ENCODE measurements at regions not wholly inside any gene's neighbourhood (a gene's known extent, or its start where the extent isn't known, plus 50 kb on each side); places are given as distances from the start of the nearest gene placed in this dataset.

DNA sequence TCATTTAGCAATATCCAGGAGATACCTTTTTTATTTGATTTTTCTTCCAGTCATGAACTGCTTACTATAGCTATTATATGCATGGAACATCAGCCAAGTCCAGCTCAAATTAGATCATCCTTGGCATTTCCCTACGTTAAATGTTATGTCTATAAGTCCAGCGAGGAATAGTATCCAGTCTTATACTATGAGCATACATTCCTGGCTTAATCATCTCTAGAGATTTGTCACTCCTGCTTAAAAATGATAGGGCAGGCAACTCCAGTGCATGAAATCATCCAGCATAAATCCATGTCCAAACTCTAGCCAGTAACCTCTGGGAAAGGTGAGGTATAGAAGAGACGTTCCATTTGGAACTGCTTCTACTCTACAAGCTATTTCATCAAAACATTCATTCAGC lies 126.7 kb upstream of the VCX2 start:
- no peak for TF ChIP-seq CBX8 (IDR thresholded peaks at IDR 0.05; ENCODE audit: borderline replicate concordance, low read depth, low read length)
- no peak for TF ChIP-seq RNF2 (IDR thresholded peaks at IDR 0.05; ENCODE audit: borderline replicate concordance, low read depth, low read length, missing control alignments, poor library complexity, severe bottlenecking)
- no peak for TF ChIP-seq ASH2L (IDR thresholded peaks at IDR 0.05; ENCODE audit: low read length)
- TF ChIP-seq CREB1 (IDR thresholded peaks at IDR 0.05) = no peak
- TF ChIP-seq HDAC2 (IDR thresholded peaks at IDR 0.05; ENCODE audit: borderline replicate concordance in 1 of 2, low read depth in 2 of 2, low read length in 2 of 2) = no peak
- TF ChIP-seq, protein P1, sequence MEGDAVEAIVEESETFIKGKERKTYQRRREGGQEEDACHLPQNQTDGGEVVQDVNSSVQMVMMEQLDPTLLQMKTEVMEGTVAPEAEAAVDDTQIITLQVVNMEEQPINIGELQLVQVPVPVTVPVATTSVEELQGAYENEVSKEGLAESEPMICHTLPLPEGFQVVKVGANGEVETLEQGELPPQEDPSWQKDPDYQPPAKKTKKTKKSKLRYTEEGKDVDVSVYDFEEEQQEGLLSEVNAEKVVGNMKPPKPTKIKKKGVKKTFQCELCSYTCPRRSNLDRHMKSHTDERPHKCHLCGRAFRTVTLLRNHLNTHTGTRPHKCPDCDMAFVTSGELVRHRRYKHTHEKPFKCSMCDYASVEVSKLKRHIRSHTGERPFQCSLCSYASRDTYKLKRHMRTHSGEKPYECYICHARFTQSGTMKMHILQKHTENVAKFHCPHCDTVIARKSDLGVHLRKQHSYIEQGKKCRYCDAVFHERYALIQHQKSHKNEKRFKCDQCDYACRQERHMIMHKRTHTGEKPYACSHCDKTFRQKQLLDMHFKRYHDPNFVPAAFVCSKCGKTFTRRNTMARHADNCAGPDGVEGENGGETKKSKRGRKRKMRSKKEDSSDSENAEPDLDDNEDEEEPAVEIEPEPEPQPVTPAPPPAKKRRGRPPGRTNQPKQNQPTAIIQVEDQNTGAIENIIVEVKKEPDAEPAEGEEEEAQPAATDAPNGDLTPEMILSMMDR (IDR thresholded peaks at IDR 0.05; ENCODE audit: control extremely low read depth in 1 of 3, insufficient read depth in 1 of 3, low read depth in 1 of 3, low read length in 3 of 3) = no peak
- TF ChIP-seq, protein P2, sequence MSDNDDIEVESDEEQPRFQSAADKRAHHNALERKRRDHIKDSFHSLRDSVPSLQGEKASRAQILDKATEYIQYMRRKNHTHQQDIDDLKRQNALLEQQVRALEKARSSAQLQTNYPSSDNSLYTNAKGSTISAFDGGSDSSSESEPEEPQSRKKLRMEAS (IDR thresholded peaks at IDR 0.05) = no peak
- TF ChIP-seq JUN (IDR thresholded peaks at IDR 0.05; ENCODE audit: low read depth, low read length) = no peak
